T47D (cell line): ENCODE measurements at regions not wholly inside any gene's neighbourhood (a gene's known extent, or its start where the extent isn't known, plus 50 kb on each side); places are given as distances from the start of the nearest gene placed in this dataset.

Source experiments
- DNase-seq, 2 experiments: peaks; one replicate each; pipeline versions ENCODE4 v3.0.0 to v3.0.0-alpha.2; 2011 to 2012; ENCODE audit warnings: low read depth in 1 of 2, low spot score in 1 of 2
- JUND ChIP-seq: IDR thresholded peaks from 2 replicates; pipeline ENCODE4 v1.6.1; 2012; ENCODE audit warnings: low read depth
- in situ Hi-C: cut with HindIII; loops from 2 replicates; pipeline ENCODE4 v1.10.0; 2016; ENCODE audit warnings: low sequenced_read_pairs, low pct_unique_long_range_greater_than_20kb

DNA sequence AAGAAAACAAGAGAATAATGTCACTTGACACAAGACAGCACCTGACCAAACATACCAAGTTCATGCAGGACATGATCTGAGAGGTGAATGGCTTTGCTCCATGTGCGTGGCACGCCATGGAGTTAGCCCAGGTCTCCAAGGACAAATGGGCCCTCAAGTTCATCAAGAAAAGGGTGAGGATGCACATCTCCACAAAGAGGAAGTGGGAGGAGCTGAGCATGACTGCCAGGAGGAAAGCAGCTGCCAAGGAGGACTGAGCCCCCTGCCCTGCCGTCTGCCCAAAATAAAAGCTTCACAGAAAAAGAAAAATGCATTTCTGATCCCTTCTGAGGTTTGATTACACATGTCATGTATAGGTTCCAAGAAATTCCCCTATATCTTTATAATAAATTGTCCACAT, 82.0 kb upstream of the TSHZ2 start:
- in situ Hi-C loops = no loop called here
- no peak for TF ChIP-seq JUND
- no peak for DNase-seq

DNA sequence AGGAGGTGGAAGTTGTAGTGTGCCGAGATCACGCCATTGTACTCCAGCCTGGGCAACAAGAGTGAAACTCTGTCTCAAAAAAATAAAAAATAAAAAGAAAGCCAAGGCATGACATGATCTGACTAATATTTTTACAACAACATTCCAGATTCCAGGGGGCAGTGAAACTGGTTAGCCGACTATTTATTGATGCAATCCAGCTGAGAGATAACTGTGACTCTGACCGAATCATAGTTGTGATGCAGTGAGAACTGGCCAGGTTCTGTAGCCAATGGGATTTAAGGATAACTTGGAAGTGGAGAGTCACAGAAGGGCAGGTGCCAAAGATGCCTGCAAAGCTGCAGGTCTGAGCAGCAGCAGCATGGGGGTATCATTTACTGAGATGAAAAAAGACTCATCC, 82.9 kb upstream of the TSHZ2 start:
- in situ Hi-C loops = no loop called here
- TF ChIP-seq JUND = no peak
- no peak for DNase-seq

DNA sequence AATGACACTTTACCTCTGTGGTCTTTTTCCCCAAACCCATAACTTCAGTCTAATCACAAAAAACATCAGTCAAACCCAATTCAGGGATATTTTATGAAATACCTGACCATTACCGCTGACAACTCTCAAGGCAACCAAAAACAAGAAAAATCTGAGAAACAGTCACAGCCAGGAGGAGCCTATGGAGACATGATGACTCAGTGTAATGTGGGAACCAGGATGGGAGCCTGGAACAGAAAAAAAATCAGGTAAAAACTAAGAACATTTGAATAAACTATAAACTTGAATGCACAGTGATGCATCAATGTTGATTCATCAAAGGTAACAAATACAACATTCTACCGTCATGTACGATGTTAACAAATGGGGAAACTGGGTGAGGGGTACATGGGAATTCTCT, 84.1 kb upstream of the TSHZ2 start:
- in situ Hi-C loops = no loop called here
- no peak for DNase-seq
- TF ChIP-seq JUND = no peak

DNA sequence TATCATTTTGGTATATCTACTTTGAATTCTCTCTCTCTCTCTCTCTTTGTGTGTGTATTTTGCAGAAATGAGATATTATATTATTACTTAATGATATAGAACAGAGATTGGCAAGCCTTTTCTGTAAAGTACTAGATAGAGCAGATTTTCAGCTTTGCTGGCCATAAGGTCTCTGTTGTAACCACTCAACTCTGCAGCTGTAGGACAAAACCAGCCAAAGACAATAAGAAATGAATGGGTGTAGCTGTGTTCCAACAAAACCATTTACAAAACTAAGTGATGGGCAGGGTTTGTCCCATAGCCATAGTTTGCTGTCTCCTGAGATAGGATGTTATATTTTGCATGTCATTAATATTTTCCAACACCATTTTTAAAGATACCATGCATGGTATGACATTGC, 91.2 kb upstream of the TSHZ2 start:
- in situ Hi-C loops = no loop called here
- no peak for TF ChIP-seq JUND
- DNase-seq = no peak

DNA sequence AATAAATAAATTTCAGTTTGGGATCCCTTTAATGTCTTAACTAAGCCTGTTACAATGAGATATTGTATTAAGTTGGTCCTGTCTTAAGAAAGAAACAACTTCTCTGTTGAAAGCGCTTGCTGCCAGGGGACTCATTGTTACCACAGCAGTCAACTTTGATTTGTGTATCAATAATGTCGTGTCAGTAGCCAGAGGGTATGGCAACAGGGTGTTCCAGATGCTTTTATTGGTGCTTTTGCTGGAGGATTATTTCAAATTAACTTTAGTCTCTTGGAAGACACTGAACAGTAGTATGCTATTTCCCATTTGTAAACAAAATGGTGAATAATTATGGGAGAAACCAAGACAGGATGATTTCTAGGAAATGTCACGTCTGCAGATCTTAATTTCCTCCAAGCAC, 91.9 kb upstream of the TSHZ2 start:
- TF ChIP-seq JUND = no peak
- in situ Hi-C loops = no loop called here
- DNase-seq = no peak

DNA sequence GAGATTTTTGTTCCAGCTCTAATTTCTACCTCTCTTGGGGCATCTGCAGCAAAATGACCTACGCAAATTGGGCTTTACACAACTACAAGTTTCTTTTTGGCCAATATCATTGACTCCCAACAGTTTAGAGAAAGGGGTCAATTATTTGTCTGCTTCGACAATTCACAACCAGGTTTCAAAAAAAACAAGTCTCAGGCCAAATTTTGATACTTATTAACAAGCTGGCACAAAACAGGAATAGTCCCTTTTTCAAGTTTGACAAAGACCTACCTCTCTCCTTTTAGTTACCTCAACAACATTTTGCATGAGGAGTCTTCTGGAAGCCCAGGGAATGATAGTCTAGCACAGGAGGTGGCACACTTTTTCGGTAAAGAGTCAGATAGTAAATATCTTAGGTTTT, 97.9 kb upstream of the TSHZ2 start:
- in situ Hi-C loops = no loop called here
- no peak for TF ChIP-seq JUND
- DNase-seq = no peak

DNA sequence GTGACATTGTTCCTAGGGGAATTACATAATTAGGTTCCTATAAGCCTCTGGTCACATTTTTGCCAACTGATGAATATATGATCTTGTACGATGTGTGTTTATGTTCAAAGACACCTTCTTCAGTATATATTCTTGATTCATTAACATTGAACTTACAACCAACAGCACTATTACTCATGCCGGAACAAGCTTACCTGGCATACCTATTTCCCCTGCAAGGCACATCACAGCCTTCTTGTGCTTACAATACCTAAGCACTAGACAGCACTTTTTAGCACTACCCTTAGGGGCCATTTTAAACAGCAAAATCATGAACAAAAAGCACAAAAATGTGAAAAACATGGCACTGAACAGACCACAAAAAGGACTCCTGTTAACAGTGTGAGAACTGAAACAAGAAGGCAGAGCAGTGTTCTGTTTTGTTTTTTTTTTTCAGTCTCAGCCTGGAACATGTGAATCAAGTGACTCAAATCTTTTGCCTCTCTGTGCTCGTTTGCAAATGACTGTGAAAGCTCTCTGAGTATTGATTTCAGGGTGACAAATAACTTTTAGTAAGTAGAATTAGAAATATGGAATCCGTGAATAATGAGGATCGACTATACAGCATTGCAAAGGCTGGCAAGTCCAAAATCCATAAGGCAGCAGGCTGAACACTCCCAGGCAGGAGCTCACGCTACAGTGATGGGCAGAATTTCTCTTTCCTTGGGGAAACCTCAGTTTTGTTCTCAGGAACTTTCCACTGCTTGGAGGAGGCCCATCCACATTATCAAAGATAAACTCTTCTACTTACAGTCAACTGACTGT, 102.3 kb upstream of the TSHZ2 start:
- no peak for TF ChIP-seq JUND
- DNase-seq = no peak
- in situ Hi-C loops = no loop called here

DNA sequence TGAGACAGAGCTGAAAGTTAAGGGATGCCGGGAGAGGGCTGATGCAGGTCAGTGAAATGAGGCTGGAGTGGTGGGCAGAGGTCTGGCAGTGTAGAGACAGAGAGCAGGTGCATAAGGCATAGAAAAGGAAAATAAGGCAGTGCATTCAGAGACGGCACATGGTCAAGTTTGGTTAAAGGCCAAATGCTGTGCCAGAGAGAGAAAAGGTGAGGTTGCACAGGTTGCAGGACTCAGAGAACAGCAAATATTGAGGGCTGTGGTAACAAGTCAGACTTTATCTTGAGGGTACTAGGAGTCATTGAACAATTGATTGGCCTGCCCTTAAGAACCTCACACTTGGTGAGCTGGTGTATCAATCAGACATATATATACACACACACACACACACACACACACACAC, 102.9 kb upstream of the TSHZ2 start:
- in situ Hi-C loops = no loop called here
- no peak for TF ChIP-seq JUND
- no peak for DNase-seq

DNA sequence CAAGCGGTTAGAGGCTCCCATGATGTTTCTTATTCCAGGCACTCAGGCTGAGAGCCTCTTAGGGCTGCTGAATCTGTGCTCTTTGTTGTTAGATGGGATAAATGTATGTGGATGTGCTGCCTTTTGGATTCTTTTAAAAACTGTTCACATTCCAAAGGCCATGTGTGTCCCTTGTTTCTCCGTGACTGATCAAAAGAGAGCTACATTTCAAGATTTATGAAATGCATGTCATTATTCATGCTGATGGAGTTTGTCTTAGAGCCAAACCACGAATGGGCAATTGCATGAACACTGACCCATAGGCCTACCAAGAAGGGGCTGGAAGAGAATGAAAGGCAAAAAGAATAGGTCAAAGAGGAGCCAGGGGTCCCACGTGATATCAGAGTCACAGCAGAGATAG, 104.9 kb upstream of the TSHZ2 start:
- no peak for TF ChIP-seq JUND
- DNase-seq = no peak
- in situ Hi-C loops = no loop called here

DNA sequence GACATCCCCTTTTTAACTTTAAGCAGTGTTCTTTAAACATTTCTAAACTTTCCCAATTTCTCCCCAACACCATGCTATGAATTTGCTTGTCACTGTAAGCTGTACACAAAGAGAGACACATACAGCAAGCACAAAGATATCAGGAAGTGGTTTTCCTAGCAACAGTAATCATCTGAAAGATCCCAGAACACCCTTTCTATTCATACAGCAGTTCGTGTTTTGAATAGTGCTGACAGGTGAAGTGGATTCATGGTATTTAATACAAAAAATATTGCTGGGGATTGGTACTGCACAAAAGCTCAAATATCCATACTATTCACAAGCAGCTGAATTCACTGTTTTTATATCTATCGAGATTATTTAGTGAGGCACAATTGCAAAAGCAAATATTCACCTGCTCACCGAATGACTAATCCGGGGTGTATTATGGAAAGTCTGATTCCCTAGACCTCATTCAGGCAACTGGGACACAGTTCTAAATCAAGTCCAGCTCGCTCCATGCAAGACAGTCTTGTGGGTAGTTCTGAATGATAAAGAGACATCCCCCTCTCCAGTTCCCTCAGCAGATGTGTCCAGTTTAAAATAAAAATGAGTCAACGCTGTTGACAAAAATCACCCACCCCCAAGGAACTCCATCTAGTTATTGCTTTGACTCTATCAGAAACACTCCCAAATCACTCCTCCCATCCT, 107.1 kb upstream of the TSHZ2 start:
- DNase-seq = no peak
- in situ Hi-C loops = no loop called here
- no peak for TF ChIP-seq JUND

DNA sequence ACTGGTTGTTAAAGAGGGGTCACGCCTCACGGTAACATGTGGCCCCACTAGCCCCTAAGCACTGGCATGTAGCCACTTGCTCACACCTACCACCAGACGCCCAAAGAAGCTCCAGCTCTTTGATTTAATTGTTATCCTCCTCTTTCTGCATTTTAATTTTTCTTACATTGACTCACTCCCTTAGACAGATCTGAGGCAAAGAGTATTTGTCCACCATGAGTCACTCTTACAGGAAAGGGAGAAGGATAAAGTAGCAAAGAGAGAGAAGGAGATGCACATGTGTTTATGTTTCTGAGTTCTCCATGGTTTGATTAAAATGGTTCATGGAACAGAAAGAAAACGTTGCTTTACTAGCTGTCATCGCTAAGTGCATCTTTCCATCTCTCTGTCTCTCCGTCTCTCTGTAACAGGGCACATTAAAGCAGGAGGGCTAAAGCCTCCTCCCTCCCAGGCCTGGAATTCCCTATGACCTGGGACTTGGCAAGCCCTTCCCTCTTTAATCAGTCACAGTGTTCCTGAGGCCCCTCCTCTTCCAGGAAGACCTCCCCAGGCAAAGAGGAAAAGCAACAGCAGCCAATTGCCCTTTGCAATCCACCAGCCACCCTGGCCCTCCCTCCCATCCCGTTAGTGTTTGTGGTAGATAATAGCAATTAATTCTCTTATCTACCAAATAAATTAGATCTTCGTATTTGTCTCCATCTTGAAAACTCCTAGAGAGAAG, 112.8 kb upstream of the TSHZ2 start:
- TF ChIP-seq JUND = no peak
- no peak for DNase-seq
- in situ Hi-C loops = no loop called here

DNA sequence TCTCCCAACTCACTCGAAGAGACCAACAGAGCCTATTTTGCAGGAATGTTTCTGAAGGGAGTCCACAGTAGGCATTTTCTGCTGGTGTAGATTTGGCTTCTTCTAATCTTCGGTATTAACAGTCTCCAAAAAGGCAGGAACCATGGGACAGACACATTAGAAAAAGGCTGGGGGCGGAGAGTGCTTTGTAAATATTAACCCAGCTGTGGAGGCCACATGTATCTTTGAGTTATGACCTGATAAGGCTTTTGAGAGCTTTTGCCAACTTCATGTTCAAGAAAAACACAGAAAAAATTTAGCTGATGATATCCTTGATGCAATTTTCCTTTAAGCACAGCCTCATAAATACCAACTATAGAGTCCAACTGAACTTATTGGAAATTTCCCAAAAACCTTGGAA, 119.4 kb upstream of the TSHZ2 start:
- TF ChIP-seq JUND = no peak
- in situ Hi-C loops = no loop called here
- DNase-seq = no peak

DNA sequence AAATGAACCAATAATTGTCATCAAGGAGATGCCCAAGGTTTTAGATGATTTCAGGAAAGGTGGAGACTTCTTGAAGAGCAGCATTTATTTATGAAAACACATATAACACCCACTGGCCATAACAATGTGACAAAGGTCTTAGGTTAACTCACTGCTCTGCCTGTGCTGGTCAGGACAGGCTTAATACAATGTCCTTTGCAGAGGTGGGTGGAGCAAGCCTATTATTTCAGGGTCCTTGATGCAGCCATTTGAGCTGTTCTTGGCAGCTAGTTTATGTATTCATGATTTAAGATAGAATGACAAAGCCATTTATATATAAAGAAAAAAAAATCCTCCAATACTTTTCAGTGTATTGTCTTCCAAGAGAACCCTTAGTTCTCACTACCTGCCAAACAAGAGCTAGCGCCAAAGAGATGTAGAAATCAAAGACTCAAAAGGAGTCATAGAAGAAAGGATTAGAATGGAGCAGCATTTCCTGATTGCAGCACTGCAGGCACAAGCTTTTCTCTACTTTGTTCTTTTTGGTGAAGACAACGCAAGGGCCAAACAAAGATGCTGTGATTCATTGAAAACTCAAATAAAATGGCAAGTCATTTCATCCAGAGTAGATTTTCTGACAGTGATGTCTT, 124.3 kb upstream of the TSHZ2 start:
- no peak for TF ChIP-seq JUND
- DNase-seq = no peak

More for the DNA sequence above, 124.3 kb upstream of the TSHZ2 start:
- in situ Hi-C loops = no loop called here
